ENCODE measurements at regions not wholly inside any gene's neighbourhood (a gene's known extent, or its start where the extent isn't known, plus 50 kb on each side); places are given as distances from the start of the nearest gene placed in this dataset.

DNA sequence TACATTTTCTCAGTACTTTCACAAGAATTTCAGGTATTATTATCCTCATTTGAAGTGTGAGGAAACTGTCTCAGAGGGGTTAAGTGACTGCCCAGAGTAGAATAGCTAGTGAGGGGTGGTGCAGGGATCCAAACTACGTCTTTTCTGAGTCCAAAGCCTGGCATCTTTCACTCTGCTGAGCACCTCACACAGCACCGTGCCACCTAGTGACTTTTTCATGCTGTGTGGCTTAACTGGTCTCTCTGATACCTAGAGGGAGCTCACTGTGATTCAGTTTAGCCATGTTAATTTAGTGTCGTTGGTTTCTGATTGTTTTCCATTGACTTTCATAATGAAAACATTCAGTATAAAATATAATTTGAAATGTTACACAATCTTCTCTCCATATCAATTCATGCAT lies 91.4 kb upstream of the NLGN1 start:
- Histone ChIP-seq H3K79me2 (ENCODE audit: control insufficient read depth, insufficient read depth, low read length) (no peaks in the 10 kb centered on the region), H3K36me3 (ENCODE audit: control insufficient read depth in 2 of 2, extremely low read depth in 1 of 2, insufficient read depth in 2 of 2, low read length in 2 of 2) (no peaks in the 10 kb centered on the region), H3K4me1 (ENCODE audit: control insufficient read depth, extremely low read depth, insufficient read depth, low read length) (no peaks in the 10 kb centered on the region), H2AFZ (ENCODE audit: low read depth, low read length) (no peak overlapping the region), H3K9ac (replicated peaks; ENCODE audit: extremely low read depth, insufficient read depth, low read length) (no peak overlapping the region), H3K27me3 (ENCODE audit: control insufficient read depth in 2 of 2, insufficient read depth in 2 of 2, low read length in 2 of 2) (no peaks in the 10 kb centered on the region), H3K9me1 (replicated peaks; ENCODE audit: control insufficient read depth, extremely low read depth, insufficient read depth, low read length) (no peaks in the 10 kb centered on the region), H3K4me2 (ENCODE audit: insufficient read depth, low read length) (no peak overlapping the region), H3K27ac (ENCODE audit: insufficient read depth, low read depth, low read length) (no peak overlapping the region), H3K4me3 (replicated peaks in 1 of 3; ENCODE audit: insufficient read depth in 1 of 3, low read depth in 1 of 3, low read length in 3 of 3) (no peak overlapping the region), H3K9me3 (replicated peaks; ENCODE audit: control insufficient read depth, insufficient read depth, low read length) (no peaks in the 10 kb centered on the region), H4K20me1 (replicated peaks; ENCODE audit: control insufficient read depth, extremely low read depth, insufficient read depth, low read length) (no peaks in the 10 kb centered on the region)
- CTCF ChIA-PET: no interaction called here
- TF ChIP-seq EZH2 (IDR thresholded peaks at IDR 0.05; ENCODE audit: borderline replicate concordance, low read depth, low read length, severe bottlenecking) (no peak), JUN (IDR thresholded peaks at IDR 0.05; ENCODE audit: borderline replicate concordance, insufficient read depth, insufficient read length, low read depth) (no peak), POLR2AphosphoS5 (IDR thresholded peaks at IDR 0.05; ENCODE audit: insufficient read depth, low read depth, low read length) (no peak), GATA2 (IDR thresholded peaks at IDR 0.05; ENCODE audit: insufficient read depth, insufficient read length, low read depth, low read length) (no peak), MYC (IDR thresholded peaks at IDR 0.05; ENCODE audit: low read depth, low read length) (no peak)
- TF ChIP-seq, protein P1, sequence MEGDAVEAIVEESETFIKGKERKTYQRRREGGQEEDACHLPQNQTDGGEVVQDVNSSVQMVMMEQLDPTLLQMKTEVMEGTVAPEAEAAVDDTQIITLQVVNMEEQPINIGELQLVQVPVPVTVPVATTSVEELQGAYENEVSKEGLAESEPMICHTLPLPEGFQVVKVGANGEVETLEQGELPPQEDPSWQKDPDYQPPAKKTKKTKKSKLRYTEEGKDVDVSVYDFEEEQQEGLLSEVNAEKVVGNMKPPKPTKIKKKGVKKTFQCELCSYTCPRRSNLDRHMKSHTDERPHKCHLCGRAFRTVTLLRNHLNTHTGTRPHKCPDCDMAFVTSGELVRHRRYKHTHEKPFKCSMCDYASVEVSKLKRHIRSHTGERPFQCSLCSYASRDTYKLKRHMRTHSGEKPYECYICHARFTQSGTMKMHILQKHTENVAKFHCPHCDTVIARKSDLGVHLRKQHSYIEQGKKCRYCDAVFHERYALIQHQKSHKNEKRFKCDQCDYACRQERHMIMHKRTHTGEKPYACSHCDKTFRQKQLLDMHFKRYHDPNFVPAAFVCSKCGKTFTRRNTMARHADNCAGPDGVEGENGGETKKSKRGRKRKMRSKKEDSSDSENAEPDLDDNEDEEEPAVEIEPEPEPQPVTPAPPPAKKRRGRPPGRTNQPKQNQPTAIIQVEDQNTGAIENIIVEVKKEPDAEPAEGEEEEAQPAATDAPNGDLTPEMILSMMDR (IDR thresholded peaks at IDR 0.05; ENCODE audit: extremely low read depth in 1 of 2, insufficient read depth in 1 of 2, low read depth in 1 of 2, low read length in 2 of 2): no peak
- intact Hi-C loops (cut with micrococcal nuclease) (no loop called here), dilution Hi-C loops (cut with MboI; ENCODE audit: extremely low pct_ligation_motif_present, low sequenced_read_pairs) (no loop called here)
- POLR2A ChIA-PET: no interaction called here
- no peak for FAIRE-seq
- BruUV-seq (replicated peaks): no TSS peak
- no peak for DNase-seq (ENCODE audit: low read depth, low spot score)

Measured in endothelial cell of umbilical vein (primary cell).